Peyer's patch (tissue), 4 donors: ENCODE measurements at regions not wholly inside any gene's neighbourhood (a gene's known extent, or its start where the extent isn't known, plus 50 kb on each side); places are given as distances from the start of the nearest gene placed in this dataset.

Experiments
- DNase-seq, 3 donors: peaks; one replicate each; pipeline ENCODE4 v3.0.0-alpha.2; 2017 to 2019
- H3K27ac ChIP-seq, 4 donors: fragments of 200-600 bp; sonication (generic); one replicate each; pipeline ENCODE4 v1.5.1; 2016 to 2019
- H3K27me3 ChIP-seq, 2 donors: fragments of 200-600 bp; sonication (generic); one replicate each; pipeline ENCODE4 v1.5.1; 2019
- H3K36me3 ChIP-seq, 3 donors: fragments of 200-600 bp; sonication (generic); one replicate each; pipeline ENCODE4 v1.5.1; 2016 to 2019
- H3K4me1 ChIP-seq, 4 donors: fragments of 200-600 bp; sonication (generic); one replicate each; pipeline ENCODE4 v1.5.1; 2016 to 2019
- H3K4me3 ChIP-seq, 4 donors: fragments of 200-600 bp; sonication (generic); 1 replicate in 3 of 4; 2 replicates in 1 of 4; pipeline ENCODE4 v1.5.1; 2016 to 2019; ENCODE audit warnings: mild to moderate bottlenecking in 1 of 4
- H3K9me3 ChIP-seq, 4 donors: fragments of 200-600 bp; sonication (generic); one replicate each; pipeline ENCODE4 v1.5.1; 2016 to 2019; ENCODE audit warnings: mild to moderate bottlenecking in 1 of 4
- CTCF ChIP-seq, 6 experiments: fragments of 450-650 bp in 4 of 6; fragments of 200-600 bp in 2 of 6; sonication (generic) in 1 of 6; IDR thresholded peaks; one replicate each; pipeline ENCODE4 v1.5.1; 2017 to 2019; ENCODE audit warnings: antibody characterized with exemption in 6 of 6, mild to moderate bottlenecking in 3 of 6, moderate library complexity in 1 of 6
- POLR2A ChIP-seq, 2 donors: fragments of 450-650 bp; IDR thresholded peaks; one replicate each; pipeline ENCODE4 v1.5.1; 2017; ENCODE audit warnings: antibody characterized with exemption in 2 of 2, mild to moderate bottlenecking in 2 of 2, moderate library complexity in 2 of 2

GRCh38 chr5:174287761-174288160 lies 242.3 kb downstream of the NSG2 start:
- Histone ChIP-seq H3K9me3 (no peaks in the 10 kb centered on the region), H3K4me1 (no peaks in the 10 kb centered on the region), H3K27me3 (no peaks in the 10 kb centered on the region), H3K4me3 (no peak overlapping the region), H3K36me3 (no peaks in the 10 kb centered on the region), H3K27ac (no peak overlapping the region)
- no peak for TF ChIP-seq POLR2A (IDR thresholded peaks at IDR 0.05)
- TF ChIP-seq CTCF (IDR thresholded peaks at IDR 0.05), result no peak
- no peak for DNase-seq

- no peak overlapping the region for H3K4me3 ChIP-seq
- no peaks in the 10 kb centered on the region for H3K9me3 ChIP-seq
- H3K27ac ChIP-seq, result no peak overlapping the region
- TF ChIP-seq CTCF (IDR thresholded peaks at IDR 0.05), result no peak
- no peak for TF ChIP-seq POLR2A (IDR thresholded peaks at IDR 0.05)
- H3K4me1 ChIP-seq, result no peaks in the 10 kb centered on the region
- DNase-seq, result no peak
- no peaks in the 10 kb centered on the region for H3K36me3 ChIP-seq
- no peaks in the 10 kb centered on the region for H3K27me3 ChIP-seq
These were observed 242.9 kb downstream of the NSG2 start for GRCh38 chr5:174288439-174288838.

- TF ChIP-seq CTCF (IDR thresholded peaks at IDR 0.05) (no peak), POLR2A (IDR thresholded peaks at IDR 0.05) (no peak)
- no peak for DNase-seq
- Histone ChIP-seq H3K27me3 (no peaks in the 10 kb centered on the region), H3K4me3 (no peak overlapping the region), H3K9me3 (no peaks in the 10 kb centered on the region), H3K4me1 (no peaks in the 10 kb centered on the region), H3K36me3 (no peaks in the 10 kb centered on the region), H3K27ac (no peak overlapping the region)
These were observed 245.7 kb downstream of the NSG2 start for GRCh38 chr5:174291162-174291561.

GRCh38 chr5:174292348-174292747 lies 246.8 kb downstream of the NSG2 start:
- no peaks in the 10 kb centered on the region for H3K9me3 ChIP-seq

GRCh38 chr5:174293006-174293405 lies 247.5 kb downstream of the NSG2 start:
- Histone ChIP-seq H3K36me3 (no peaks in the 10 kb centered on the region), H3K27me3 (no peaks in the 10 kb centered on the region), H3K27ac (no peak overlapping the region), H3K4me3 (no peak overlapping the region), H3K9me3 (no peaks in the 10 kb centered on the region), H3K4me1 (no peaks in the 10 kb centered on the region)
- no peak for TF ChIP-seq CTCF (IDR thresholded peaks at IDR 0.05)
- no peak for TF ChIP-seq POLR2A (IDR thresholded peaks at IDR 0.05)
- DNase-seq, result no peak

More at GRCh38 chr5:174292348-174292747, 246.8 kb downstream of the NSG2 start:
- no peaks in the 10 kb centered on the region for H3K4me1 ChIP-seq
- no peak overlapping the region for H3K27ac ChIP-seq
- H3K27me3 ChIP-seq, result no peaks in the 10 kb centered on the region
- DNase-seq, result no peak
- no peak overlapping the region for H3K4me3 ChIP-seq
- TF ChIP-seq POLR2A (IDR thresholded peaks at IDR 0.05) (no peak), CTCF (IDR thresholded peaks at IDR 0.05) (no peak)
- no peaks in the 10 kb centered on the region for H3K36me3 ChIP-seq

GRCh38 chr5:174293481-174293880 lies 248.0 kb downstream of the NSG2 start:
- TF ChIP-seq CTCF (IDR thresholded peaks at IDR 0.05), result no peak
- no peak for TF ChIP-seq POLR2A (IDR thresholded peaks at IDR 0.05)

More at GRCh38 chr5:174293481-174293880, 248.0 kb downstream of the NSG2 start:
- Histone ChIP-seq H3K36me3 (no peaks in the 10 kb centered on the region), H3K9me3 (no peaks in the 10 kb centered on the region), H3K4me3 (no peak overlapping the region), H3K4me1 (no peaks in the 10 kb centered on the region), H3K27ac (no peak overlapping the region), H3K27me3 (no peaks in the 10 kb centered on the region)
- no peak for DNase-seq
